HG03039 (cell line): ENCODE measurements at regions not wholly inside any gene's neighbourhood (a gene's known extent, or its start where the extent isn't known, plus 50 kb on each side); places are given as distances from the start of the nearest gene placed in this dataset.
"Not testable (repeated sequence)": the region's sequence is repeated elsewhere in the genome, so short reads cannot be mapped to it uniquely, and the experiment has no call there.

Experiments
- ATAC-seq: cut with Tn5 transposase; IDR thresholded peaks from one replicate; pipeline ENCODE4 v1.9.1; 2021; ENCODE audit warnings: mild to moderate bottlenecking, moderate library complexity; ENCODE audit not compliant: unreplicated experiment

- ATAC-seq = no peak
Measured at GRCh38 chr2:189308056-189308790, 128.7 kb upstream of the COL5A2 start.

- ATAC-seq = no peak
Measured at GRCh38 chr2:189309331-189309730, 129.8 kb upstream of the COL5A2 start.

GRCh38 chr2:189312211-189312610 is 129.1 kb upstream of the WDR75 start:
- no peak for ATAC-seq

- ATAC-seq = no peak
Measured at GRCh38 chr2:189312643-189313042, 128.6 kb upstream of the WDR75 start.

GRCh38 chr2:189318761-189319160 is 122.5 kb upstream of the WDR75 start:
- no peak for ATAC-seq

GRCh38 chr2:189319424-189319823 is 121.8 kb upstream of the WDR75 start:
- not testable (repeated sequence) for ATAC-seq

GRCh38 chr2:189327879-189328847 is 113.1 kb upstream of the WDR75 start:
- no peak for ATAC-seq

GRCh38 chr2:189328848-189329245 is 112.4 kb upstream of the WDR75 start:
- no peak for ATAC-seq

- ATAC-seq = no peak
Measured at GRCh38 chr2:189336276-189336975, 104.8 kb upstream of the WDR75 start.

- ATAC-seq = no peak
Measured at GRCh38 chr2:189337656-189338055, 103.6 kb upstream of the WDR75 start.

GRCh38 chr2:189338115-189338514 is 103.2 kb upstream of the WDR75 start:
- ATAC-seq = no peak

GRCh38 chr2:189341077-189341476 is 100.2 kb upstream of the WDR75 start:
- no peak for ATAC-seq

GRCh38 chr2:189344043-189344442 is 97.2 kb upstream of the WDR75 start:
- ATAC-seq = no peak

GRCh38 chr2:189347540-189347939 is 93.7 kb upstream of the WDR75 start:
- peak; percentile 86 for ATAC-seq

- ATAC-seq = no peak
Measured at GRCh38 chr2:189348369-189348768, 92.9 kb upstream of the WDR75 start.

- no peak for ATAC-seq
Measured at GRCh38 chr2:189350540-189351209, 90.6 kb upstream of the WDR75 start.

- ATAC-seq = not testable (repeated sequence)
Measured at GRCh38 chr2:189351933-189352332, 89.3 kb upstream of the WDR75 start.

- not testable (repeated sequence) for ATAC-seq
Measured at GRCh38 chr2:189357375-189357774, 83.9 kb upstream of the WDR75 start.

- no peak for ATAC-seq
Measured at GRCh38 chr2:189360861-189361260, 80.4 kb upstream of the WDR75 start.

GRCh38 chr2:189362283-189362682 is 79.0 kb upstream of the WDR75 start:
- ATAC-seq = no peak

- no peak for ATAC-seq
Measured at GRCh38 chr2:189363559-189363958, 77.7 kb upstream of the WDR75 start.
